Stimulated activated CD4-positive, alpha-beta T cell treated with anti-CD3 and anti-CD28 coated beads, Interleukin-15, amount 100 ng/mL, for 24 hours (primary cell): ENCODE measurements at regions not wholly inside any gene's neighbourhood (a gene's known extent, or its start where the extent isn't known, plus 50 kb on each side); places are given as distances from the start of the nearest gene placed in this dataset.
"Not testable (repeated sequence)": the region's sequence is repeated elsewhere in the genome, so short reads cannot be mapped to it uniquely, and the experiment has no call there.

Experiments used
- DNase-seq: peaks from one replicate; pipeline ENCODE4 v3.0.0-alpha.2; 2020

GRCh38 chr12:102297412-102297811 is 99.8 kb upstream of the PMCH start:
- DNase-seq: no peak

- no peak for DNase-seq
Observed at GRCh38 chr12:102294568-102294967, 96.9 kb upstream of the PMCH start.

DNA sequence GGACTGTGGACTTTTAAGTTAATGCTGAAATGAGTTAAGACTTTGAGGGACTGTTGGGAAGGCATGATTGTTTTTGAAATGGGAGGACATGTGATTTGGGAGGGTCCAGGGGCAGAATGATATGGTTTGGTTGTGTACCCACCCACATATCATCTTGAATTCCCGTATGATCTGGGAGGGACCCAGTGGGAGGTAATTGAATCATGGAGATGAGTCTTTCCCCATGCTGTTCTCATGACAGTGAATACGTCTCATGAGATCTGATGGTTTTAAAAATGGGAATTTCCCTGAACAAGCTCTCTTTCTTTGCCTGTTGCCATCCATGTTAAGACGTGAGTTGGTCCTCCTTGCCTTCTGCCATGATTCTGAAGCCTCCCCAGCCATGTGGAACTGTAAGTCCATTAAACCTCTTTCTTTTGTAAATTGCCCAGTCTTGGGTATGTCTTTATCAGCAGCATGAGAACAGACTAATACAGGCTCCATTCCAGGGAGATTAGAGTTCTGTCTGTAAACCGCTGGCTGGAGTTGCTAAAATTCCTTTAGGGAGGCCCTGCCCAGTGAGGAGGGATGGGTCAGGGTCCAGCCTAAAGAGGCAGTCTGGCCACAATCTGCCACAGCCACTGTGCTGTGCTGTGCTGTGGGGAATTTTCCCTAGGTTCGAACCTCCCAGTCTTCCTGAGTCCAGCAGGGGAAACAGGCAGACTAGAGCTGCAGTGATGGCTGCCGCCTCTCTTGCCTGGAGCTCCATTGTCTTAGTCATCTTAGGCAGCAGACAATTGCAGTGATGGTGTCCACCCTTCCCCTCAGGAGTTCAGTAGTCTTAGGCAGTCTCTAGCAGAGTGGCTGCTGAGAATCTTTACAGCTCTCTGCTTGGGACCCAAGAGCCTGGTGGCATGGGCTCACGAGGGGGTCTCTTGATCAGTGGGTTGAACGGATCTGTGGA is 94.1 kb upstream of the PMCH start:
- not testable (repeated sequence) for DNase-seq

DNA sequence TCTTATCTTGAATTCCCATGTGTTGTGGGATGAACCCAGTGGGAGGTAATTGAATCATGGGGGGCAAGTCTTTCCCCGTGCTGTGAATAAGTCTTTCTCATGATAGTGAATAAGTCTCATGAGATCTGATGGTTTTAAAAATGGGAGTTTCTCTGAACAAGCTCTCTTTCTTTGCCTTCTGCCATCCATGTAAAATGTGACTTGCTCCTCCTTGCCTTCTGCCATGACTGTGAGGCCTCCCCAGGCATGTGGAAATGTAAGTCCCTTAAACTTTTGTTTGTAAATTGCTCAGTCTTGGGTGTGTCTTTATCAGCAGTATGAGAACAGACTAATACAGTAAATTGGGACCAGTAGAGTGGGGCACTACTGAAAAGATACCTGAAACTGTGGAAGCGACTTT is 92.1 kb upstream of the PMCH start:
- DNase-seq: not testable (repeated sequence)

GRCh38 chr12:102281231-102281630 is 83.6 kb upstream of the PMCH start:
- DNase-seq: no peak

DNA sequence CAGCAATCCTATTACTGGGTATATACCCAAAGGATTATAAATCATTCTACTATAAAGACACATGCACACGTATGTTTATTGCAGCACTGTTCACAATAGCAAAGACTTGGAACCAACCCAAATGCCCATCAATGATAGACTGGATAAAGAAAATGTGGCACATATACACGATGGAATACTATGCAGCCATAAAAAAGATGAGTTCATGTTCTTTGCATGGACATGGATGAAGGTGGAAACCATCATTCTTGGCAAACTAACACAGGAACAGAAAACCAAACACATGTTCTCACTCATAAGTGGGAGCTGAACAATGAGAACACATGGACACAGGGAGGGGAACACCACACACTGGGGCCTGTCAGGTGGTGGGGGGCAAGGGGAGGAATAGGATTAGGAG is 58.1 kb upstream of the PMCH start:
- DNase-seq: not testable (repeated sequence)

GRCh38 chr12:102251005-102251404 is 53.4 kb upstream of the PMCH start:
- DNase-seq: not testable (repeated sequence)

DNA sequence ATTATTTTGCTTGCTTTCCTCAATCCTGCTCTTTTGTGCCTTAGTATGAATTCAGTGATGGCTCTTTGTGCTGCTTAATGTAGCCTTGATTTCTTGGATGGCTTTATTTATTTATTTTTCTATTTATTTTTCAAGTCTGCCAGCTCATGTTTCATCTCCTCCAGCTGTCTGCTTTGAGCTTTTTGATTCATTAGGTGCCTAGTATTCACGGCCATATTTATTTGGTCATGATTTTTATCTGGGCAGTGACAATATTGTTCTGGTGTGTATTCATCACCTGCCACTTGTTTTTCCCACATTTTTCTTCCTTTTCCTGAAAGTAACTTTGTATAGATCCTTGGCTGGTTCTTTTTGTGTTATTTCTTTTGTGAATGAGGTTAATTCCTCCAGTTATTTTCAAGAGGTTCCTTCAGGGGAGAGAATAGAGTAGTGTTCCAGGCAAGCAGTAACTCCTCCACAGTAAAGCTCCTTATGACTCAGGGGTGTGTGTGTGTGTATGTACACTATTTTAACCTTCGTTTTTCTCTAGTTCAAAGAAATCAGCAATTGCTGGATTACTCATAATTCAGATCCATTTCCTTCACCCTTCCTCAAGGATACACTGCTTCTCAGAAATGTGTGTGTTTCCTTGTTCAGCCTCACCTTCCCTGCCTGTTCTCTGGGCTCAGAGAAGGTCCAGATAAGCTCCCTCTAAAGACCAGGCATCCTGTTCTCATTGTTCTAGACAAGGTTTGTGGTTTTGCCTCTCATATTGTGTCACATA is 51.6 kb upstream of the PMCH start:
- no peak for DNase-seq
